ENCODE measurements at regions not wholly inside any gene's neighbourhood (a gene's known extent, or its start where the extent isn't known, plus 50 kb on each side); places are given as distances from the start of the nearest gene placed in this dataset.

DNA sequence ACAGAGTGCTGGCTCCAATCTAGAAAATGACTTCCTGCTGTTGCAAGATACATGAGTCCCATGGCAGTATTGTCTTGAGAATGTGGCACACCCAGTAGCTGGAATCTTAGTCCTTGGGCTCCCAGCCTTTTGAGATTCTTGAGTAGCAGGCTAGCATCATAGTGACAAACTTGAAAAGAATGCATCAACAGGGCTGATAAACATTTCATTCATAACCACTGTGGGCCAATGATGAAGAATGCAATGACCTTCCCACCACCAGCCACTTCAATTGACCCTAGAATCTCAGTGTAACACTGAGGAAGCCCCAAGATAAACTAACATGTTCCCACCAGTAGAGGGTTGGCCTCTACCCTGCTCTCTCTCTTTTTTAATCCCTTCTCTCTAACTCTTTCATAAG, 329.3 kb downstream of the GBA3 start:
- TF ChIP-seq POLR2A (IDR thresholded peaks at IDR 0.05; ENCODE audit: low read length) (no peak), GATA1 (IDR thresholded peaks at IDR 0.05; ENCODE audit: low read depth, low read length) (no peak)

Data from erythroblast (primary cell).